Nephron (organoid): ENCODE measurements at regions not wholly inside any gene's neighbourhood (a gene's known extent, or its start where the extent isn't known, plus 50 kb on each side); places are given as distances from the start of the nearest gene placed in this dataset.

Source experiments
- H3K27ac Mint-ChIP-seq, 3 experiments: 2 replicates each; pipeline ENCODE4 v1.8.0; 2020; ENCODE audit warnings: mixed read lengths in 3 of 3, mild to moderate bottlenecking in 2 of 3, moderate library complexity in 1 of 3
- H3K27me3 Mint-ChIP-seq: 2 replicates; pipeline ENCODE4 v1.8.0; 2021; ENCODE audit warnings: low read depth, mild to moderate bottlenecking, moderate library complexity, mixed read lengths
- H3K36me3 Mint-ChIP-seq: 2 replicates; pipeline ENCODE4 v1.8.0; 2020; ENCODE audit warnings: low read depth, mixed read lengths
- H3K4me1 Mint-ChIP-seq: 2 replicates; pipeline ENCODE4 v1.8.0; 2020; ENCODE audit warnings: mixed read lengths
- H3K4me3 Mint-ChIP-seq, 3 experiments: 2 replicates each; pipeline ENCODE4 v1.8.0; 2020; ENCODE audit warnings: mild to moderate bottlenecking in 3 of 3, mixed read lengths in 3 of 3, moderate library complexity in 2 of 3
- H3K9me3 Mint-ChIP-seq: 2 replicates; pipeline ENCODE4 v1.8.0; 2020; ENCODE audit warnings: mixed read lengths
- TF ChIP-seq, protein P1 (sequence below), 3 experiments: fragments of 200-600 bp; sonication (generic); IDR thresholded peaks; one replicate each; pipeline ENCODE4 v1.5.0; 2021; ENCODE audit warnings: antibody characterized with exemption in 3 of 3; ENCODE audit not compliant: unreplicated experiment in 3 of 3

DNA sequence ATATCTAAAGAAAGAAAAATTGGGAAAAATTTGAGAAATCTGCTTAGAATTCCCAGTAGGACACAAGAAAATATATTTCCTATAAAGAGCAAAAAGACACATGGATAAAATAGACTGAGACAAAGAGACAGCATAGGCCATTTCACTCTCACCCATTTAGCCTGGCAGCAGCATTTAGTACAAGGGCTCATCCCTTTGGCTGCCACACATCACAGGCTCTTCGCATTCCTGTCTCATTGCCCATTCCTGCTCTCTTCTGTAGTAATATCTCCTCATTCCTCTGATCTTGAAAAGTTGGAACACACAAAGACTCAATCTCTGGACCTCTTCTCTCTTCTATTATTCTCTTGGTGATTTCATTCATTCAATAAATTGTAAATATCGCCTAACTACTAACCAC, 162.6 kb downstream of the SOX11 start:
- no peak overlapping the region for H3K27ac Mint-ChIP-seq
- TF ChIP-seq, protein P1, sequence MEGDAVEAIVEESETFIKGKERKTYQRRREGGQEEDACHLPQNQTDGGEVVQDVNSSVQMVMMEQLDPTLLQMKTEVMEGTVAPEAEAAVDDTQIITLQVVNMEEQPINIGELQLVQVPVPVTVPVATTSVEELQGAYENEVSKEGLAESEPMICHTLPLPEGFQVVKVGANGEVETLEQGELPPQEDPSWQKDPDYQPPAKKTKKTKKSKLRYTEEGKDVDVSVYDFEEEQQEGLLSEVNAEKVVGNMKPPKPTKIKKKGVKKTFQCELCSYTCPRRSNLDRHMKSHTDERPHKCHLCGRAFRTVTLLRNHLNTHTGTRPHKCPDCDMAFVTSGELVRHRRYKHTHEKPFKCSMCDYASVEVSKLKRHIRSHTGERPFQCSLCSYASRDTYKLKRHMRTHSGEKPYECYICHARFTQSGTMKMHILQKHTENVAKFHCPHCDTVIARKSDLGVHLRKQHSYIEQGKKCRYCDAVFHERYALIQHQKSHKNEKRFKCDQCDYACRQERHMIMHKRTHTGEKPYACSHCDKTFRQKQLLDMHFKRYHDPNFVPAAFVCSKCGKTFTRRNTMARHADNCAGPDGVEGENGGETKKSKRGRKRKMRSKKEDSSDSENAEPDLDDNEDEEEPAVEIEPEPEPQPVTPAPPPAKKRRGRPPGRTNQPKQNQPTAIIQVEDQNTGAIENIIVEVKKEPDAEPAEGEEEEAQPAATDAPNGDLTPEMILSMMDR (IDR thresholded peaks at IDR 0.05; ENCODE audit: unreplicated experiment in 3 of 3) = no peak
- no peaks in the 10 kb centered on the region for H3K27me3 Mint-ChIP-seq
- H3K4me1 Mint-ChIP-seq = peaks cover 8% of the 10 kb centered on the region
- H3K4me3 Mint-ChIP-seq = no peak overlapping the region
- H3K36me3 Mint-ChIP-seq = no peaks in the 10 kb centered on the region
- H3K9me3 Mint-ChIP-seq = peaks cover 13% of the 10 kb centered on the region

DNA sequence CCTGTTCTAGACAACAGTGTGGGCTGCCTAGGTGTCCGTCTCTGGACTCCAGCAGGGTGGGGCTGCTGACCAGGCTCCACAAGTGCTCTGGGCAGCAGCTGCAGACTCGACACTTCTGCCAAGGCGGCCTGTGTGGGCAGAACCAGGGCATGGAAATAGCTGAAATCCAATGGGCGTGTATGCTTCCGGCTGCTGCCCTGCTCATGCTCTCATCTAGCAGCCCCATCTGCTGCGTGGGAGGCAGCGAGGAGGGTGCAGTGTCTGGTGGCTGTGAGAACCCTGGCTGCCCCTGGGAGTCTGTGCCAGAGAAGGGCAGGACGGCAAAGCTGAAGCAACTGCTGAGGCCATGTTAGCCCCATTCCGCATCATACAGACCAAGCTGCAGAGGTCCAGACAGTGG, 174.9 kb downstream of the SOX11 start:
- peaks cover 46% of the 10 kb centered on the region for H3K4me1 Mint-ChIP-seq
- H3K4me3 Mint-ChIP-seq = no peak overlapping the region
- H3K27me3 Mint-ChIP-seq = peaks cover 3% of the 10 kb centered on the region
- H3K9me3 Mint-ChIP-seq = peaks cover 2% of the 10 kb centered on the region
- H3K27ac Mint-ChIP-seq = no peak overlapping the region
- H3K36me3 Mint-ChIP-seq = no peaks in the 10 kb centered on the region
- TF ChIP-seq, protein P1 (IDR thresholded peaks at IDR 0.05; ENCODE audit: unreplicated experiment in 3 of 3) = no peak

DNA sequence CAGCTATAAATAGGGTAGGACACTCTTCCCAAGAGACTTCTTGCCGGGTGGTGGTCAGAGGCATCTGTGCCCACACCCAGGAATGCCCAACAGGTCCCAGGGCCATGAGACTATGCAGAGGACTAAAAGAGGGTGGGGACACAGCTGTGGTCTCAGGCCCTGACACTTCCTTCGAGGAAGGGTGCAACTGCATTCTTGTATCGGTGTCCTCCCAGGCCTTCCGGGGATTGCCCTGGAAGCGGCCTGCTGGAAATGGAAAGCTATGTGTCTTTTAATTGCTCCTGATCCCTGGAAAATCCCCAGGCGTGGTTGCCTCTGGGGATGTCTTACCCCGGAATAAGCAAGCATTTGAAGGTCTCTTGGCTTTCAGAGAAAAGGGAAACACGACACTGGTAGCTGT, 176.7 kb downstream of the SOX11 start:
- H3K27ac Mint-ChIP-seq = peak overlapping the region in 2 of 3 experiments; percentile 59 to 63
- peaks cover 10% of the 10 kb centered on the region for H3K9me3 Mint-ChIP-seq
- H3K36me3 Mint-ChIP-seq = no peaks in the 10 kb centered on the region
- no peak overlapping the region for H3K4me3 Mint-ChIP-seq
- H3K4me1 Mint-ChIP-seq = peaks cover 46% of the 10 kb centered on the region
- no peaks in the 10 kb centered on the region for H3K27me3 Mint-ChIP-seq
- TF ChIP-seq, protein P1 (IDR thresholded peaks at IDR 0.05; ENCODE audit: unreplicated experiment in 3 of 3) = no peak

DNA sequence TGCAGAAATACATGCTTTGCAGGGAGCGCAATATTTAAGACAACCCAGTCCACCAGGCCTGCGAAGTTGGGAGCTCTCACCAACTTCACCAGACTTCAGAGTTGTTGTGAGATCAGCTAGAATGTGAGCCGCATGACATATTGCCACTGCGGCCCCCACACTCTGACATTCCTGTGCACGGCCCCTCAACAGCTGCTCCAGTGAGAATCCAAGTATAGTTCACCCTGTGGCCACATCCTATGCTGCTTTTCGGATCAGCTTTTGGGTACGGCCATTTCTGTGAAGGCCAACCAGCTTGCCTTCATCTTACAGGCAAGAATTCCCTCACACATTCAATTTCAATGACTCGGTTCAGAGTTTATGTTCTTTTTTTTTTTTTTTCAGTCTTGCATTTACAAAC, 177.8 kb downstream of the SOX11 start:
- Mint-ChIP-seq H3K4me3 (peak overlapping the region in 1 of 3 experiments; percentile 27), H3K27me3 (no peaks in the 10 kb centered on the region), H3K27ac (peak overlapping the region in 2 of 3 experiments; percentile 36 to 63), H3K4me1 (peaks cover 46% of the 10 kb centered on the region), H3K36me3 (no peaks in the 10 kb centered on the region), H3K9me3 (peaks cover 10% of the 10 kb centered on the region)
- TF ChIP-seq, protein P1 (IDR thresholded peaks at IDR 0.05; ENCODE audit: unreplicated experiment in 3 of 3) = no peak

DNA sequence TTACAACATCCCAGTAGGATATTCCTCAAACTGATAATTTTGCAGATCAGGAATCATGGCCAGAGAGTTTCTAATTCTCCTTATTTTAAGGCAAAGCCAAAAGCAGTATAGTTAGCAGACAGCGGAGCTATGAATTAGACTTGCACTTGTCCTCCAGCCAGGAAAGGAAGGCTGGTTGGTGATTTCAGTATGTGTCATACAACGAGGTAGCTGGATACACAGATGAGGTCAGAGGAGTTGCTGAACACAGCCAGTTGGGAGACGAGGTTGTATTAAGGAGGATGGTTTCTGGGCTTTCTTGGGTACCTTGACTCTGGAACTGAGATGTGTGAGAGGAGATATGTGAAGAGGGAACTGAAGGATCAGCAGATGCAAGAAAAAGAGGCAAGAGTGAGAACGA, 185.2 kb downstream of the SOX11 start:
- no peak overlapping the region for H3K27ac Mint-ChIP-seq
- peaks cover 22% of the 10 kb centered on the region for H3K9me3 Mint-ChIP-seq
- H3K4me3 Mint-ChIP-seq = no peak overlapping the region
- no peaks in the 10 kb centered on the region for H3K4me1 Mint-ChIP-seq
- no peaks in the 10 kb centered on the region for H3K36me3 Mint-ChIP-seq
- H3K27me3 Mint-ChIP-seq = no peaks in the 10 kb centered on the region
- TF ChIP-seq, protein P1 (IDR thresholded peaks at IDR 0.05; ENCODE audit: unreplicated experiment in 3 of 3) = no peak

DNA sequence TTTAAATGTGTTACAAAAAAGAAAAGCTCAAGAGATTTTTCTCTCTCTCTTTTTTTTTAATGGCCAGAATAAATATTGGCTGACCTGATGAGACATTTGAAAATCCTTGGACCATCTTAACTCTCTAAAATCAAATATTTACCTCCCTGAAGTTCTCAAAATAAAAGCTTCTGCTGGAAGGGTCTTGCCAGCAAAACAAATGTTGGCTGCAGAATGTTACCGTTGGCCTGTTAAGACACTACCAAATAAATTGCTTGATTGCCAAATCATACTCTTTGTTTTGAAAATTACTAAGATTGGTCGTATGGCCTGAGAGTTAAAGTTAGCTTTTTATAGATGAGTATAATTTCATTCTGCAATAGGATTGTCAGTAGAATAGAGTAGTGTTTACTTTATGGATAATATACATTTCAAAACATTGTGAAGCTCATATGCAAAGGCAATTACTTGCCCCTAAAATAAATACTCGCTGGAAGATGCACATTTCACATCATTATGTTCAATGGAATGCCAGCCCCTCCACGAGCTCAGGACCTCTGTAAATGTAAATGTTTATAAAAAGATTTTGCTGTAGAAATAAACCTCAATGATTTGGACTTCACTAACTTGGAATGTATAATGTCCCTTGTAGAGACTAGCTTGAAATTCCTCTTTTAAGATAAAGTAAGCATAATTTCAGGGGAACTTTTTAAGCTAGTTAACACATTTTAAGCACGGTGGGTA, 193.4 kb downstream of the SOX11 start:
- TF ChIP-seq, protein P1 (IDR thresholded peaks at IDR 0.05; ENCODE audit: unreplicated experiment in 3 of 3) = no peak
- Mint-ChIP-seq H3K36me3 (no peaks in the 10 kb centered on the region), H3K27ac (no peak overlapping the region), H3K9me3 (peaks cover 22% of the 10 kb centered on the region), H3K4me3 (no peak overlapping the region), H3K27me3 (no peaks in the 10 kb centered on the region), H3K4me1 (no peaks in the 10 kb centered on the region)
